Duodenal mucosa (tissue), 2 donors: ENCODE measurements at regions not wholly inside any gene's neighbourhood (a gene's known extent, or its start where the extent isn't known, plus 50 kb on each side); places are given as distances from the start of the nearest gene placed in this dataset.

Experiments used
- H3K27ac ChIP-seq: one replicate; pipeline ENCODE4 v1.7.0; 2013; ENCODE audit warnings: low read depth, low read length
- H3K27me3 ChIP-seq, 2 donors: one replicate each; pipeline ENCODE4 v1.7.0; 2013; ENCODE audit warnings: low read length in 2 of 2, control low read depth in 1 of 2; ENCODE audit not compliant: insufficient read depth in 2 of 2, control insufficient read depth in 1 of 2
- H3K36me3 ChIP-seq, 2 donors: one replicate each; pipeline ENCODE4 v1.7.0; 2013; ENCODE audit warnings: low read length in 2 of 2, control low read depth in 1 of 2; ENCODE audit not compliant: insufficient read depth in 2 of 2, control insufficient read depth in 1 of 2
- H3K4me1 ChIP-seq, 2 donors: one replicate each; pipeline ENCODE4 v1.7.0; 2013; ENCODE audit warnings: low read length in 2 of 2, control low read depth in 1 of 2; ENCODE audit not compliant: insufficient read depth in 2 of 2, control insufficient read depth in 1 of 2
- H3K4me3 ChIP-seq, 2 donors: one replicate each; pipeline ENCODE4 v1.7.0; 2013; ENCODE audit warnings: low read length in 2 of 2, low read depth in 1 of 2
- H3K9ac ChIP-seq, 2 donors: one replicate each; pipeline ENCODE4 v1.7.0; 2013; ENCODE audit warnings: low read length in 2 of 2, low read depth in 1 of 2
- H3K9me3 ChIP-seq, 2 donors: one replicate each; pipeline ENCODE4 v1.7.0; 2013; ENCODE audit warnings: low read length in 2 of 2, control low read depth in 1 of 2; ENCODE audit not compliant: control insufficient read depth in 1 of 2

- Histone ChIP-seq H3K27me3 (no peaks in the 10 kb centered on the region), H3K36me3 (no peaks in the 10 kb centered on the region), H3K9me3 (peaks cover 10 to 11% of the 10 kb centered on the region in 2 donors), H3K27ac (no peak overlapping the region), H3K4me1 (peaks cover 17 to 39% of the 10 kb centered on the region in 2 donors), H3K9ac (no peak overlapping the region), H3K4me3 (no peak overlapping the region)
These were observed 340.8 kb upstream of the KLF6 start for GRCh38 chr10:4125776-4126175.

DNA sequence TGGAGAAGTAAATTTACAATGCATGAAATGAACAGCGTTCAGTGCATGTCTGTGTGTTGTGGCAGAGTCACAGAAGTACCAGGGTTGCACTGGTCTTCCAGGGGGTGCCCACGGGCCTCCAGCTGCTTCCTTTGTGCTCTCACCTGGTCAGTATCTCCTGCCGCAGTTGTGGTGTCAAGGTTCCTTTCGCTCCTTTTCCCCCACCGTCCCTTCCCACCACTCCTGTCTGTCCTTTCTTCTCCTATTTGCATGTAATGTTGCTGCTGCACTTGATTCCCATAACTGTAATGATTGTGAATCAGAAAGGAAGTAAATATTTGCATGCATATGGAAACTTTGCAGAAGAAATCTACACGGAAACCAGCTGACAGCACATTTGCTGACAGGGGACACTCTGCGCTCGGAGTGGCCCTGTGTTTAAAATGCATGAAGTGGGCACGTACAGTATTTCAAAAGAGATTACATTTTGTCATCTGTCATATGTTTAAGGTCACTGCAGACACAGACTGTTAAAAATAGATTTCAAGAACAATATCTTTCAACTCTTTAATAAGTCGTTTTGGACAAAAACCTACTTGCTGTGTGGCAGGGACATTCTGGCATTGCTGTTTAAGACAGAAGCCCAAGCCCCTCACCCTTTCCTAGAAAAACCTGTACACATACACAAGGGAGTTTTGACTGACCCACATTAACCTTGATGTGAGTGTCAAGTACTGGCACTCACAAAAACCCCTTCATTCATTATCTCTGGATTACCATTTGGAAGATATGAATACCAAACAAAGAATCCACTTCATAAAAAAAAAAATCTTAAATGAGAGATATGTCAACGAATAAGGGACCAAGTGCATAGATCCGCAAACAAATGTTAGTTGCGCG lies 336.7 kb upstream of the KLF6 start:
- Histone ChIP-seq H3K4me1 (peaks cover 0 to 10% of the 10 kb centered on the region in 2 donors), H3K27ac (no peak overlapping the region), H3K9me3 (peaks cover 9 to 10% of the 10 kb centered on the region in 2 donors), H3K4me3 (peak overlapping the region; percentile 9 to 38), H3K36me3 (no peaks in the 10 kb centered on the region), H3K9ac (no peak overlapping the region), H3K27me3 (no peaks in the 10 kb centered on the region)

GRCh38 chr10:4120096-4120853 lies 335.3 kb upstream of the KLF6 start:
- Histone ChIP-seq H3K27ac (no peak overlapping the region), H3K9me3 (no peaks in the 10 kb centered on the region)

DNA sequence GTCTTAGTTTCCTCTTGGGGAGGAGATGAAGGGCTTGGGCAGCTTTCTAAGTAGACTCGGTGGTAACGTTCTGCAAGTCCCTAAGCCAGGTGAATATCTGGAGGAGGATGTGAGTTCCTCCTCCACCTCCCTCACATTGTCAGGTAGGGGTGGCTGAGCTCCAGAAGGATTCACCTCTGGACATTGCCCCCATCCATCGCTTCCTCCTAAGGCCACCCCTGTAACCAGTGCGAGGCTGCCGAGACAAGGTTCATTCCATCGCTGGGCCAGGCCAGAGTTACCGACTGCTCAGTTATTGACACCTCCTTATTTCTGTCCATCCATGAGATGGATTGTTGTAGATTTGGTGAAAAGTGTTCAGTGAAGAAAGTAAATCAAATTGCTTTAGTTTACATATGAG lies 334.1 kb upstream of the KLF6 start:
- Histone ChIP-seq H3K27ac (no peak overlapping the region), H3K9ac (no peak overlapping the region), H3K4me3 (no peak overlapping the region), H3K27me3 (no peaks in the 10 kb centered on the region), H3K36me3 (no peaks in the 10 kb centered on the region), H3K4me1 (peaks cover 0 to 10% of the 10 kb centered on the region in 2 donors), H3K9me3 (no peaks in the 10 kb centered on the region)

More at GRCh38 chr10:4120096-4120853, 335.3 kb upstream of the KLF6 start:
- Histone ChIP-seq H3K27me3 (no peaks in the 10 kb centered on the region), H3K4me1 (peaks cover 0 to 10% of the 10 kb centered on the region in 2 donors), H3K4me3 (no peak overlapping the region), H3K36me3 (no peaks in the 10 kb centered on the region), H3K9ac (no peak overlapping the region)

DNA sequence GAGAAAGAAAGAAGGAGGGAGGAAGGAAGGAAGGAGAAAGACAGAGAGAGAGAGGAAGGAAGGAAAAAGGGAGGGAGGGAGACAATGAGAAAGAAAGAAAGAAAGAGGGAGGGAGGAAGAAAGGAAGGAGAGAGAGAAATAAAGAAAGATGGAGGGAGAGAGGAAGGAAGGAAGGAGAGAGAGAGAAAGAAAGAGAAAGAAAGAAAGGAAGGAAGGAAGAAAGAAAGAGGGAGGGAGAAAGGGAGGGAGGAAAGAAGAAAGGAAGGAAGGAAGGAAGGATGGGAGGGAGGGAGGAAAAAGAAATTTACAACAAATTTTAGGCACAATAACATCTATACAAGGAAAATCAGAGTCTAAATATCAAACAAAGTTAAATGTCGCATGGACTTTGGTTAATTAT lies 332.6 kb upstream of the KLF6 start:
- no peaks in the 10 kb centered on the region for H3K27me3 ChIP-seq
- H3K4me1 ChIP-seq: peaks cover 0 to 10% of the 10 kb centered on the region in 2 donors
- H3K27ac ChIP-seq: no peak overlapping the region
- H3K9ac ChIP-seq: no peak overlapping the region
- H3K36me3 ChIP-seq: no peaks in the 10 kb centered on the region
- no peak overlapping the region for H3K4me3 ChIP-seq
- H3K9me3 ChIP-seq: no peaks in the 10 kb centered on the region

DNA sequence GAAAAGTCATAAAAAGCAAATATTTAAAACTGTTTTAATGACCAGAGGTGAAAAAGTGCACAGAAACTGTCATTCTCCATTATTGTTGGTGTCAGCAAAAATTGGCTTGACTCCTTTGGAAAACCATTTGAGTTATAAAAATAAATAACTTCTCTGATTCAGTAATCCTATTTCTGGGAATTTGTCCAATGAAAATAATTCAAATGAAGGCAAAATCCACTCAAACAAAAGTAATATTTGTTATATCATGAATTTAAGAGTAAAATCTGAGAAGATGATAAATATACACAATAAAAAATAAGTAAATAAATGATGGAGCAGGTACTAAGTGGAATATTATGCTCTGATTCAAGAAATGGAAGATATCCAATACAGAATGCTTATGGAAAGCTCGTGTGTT lies 326.6 kb upstream of the KLF6 start:
- Histone ChIP-seq H3K9ac (no peak overlapping the region), H3K27ac (no peak overlapping the region), H3K36me3 (no peaks in the 10 kb centered on the region), H3K4me3 (no peak overlapping the region), H3K4me1 (no peaks in the 10 kb centered on the region), H3K27me3 (no peaks in the 10 kb centered on the region), H3K9me3 (no peaks in the 10 kb centered on the region)

- H3K27me3 ChIP-seq: no peaks in the 10 kb centered on the region
- no peaks in the 10 kb centered on the region for H3K4me1 ChIP-seq
- no peaks in the 10 kb centered on the region for H3K36me3 ChIP-seq
- H3K27ac ChIP-seq: no peak overlapping the region
- H3K9me3 ChIP-seq: no peaks in the 10 kb centered on the region
- H3K4me3 ChIP-seq: no peak overlapping the region
- H3K9ac ChIP-seq: no peak overlapping the region
These were observed 324.5 kb upstream of the KLF6 start for GRCh38 chr10:4109469-4109868.

- Histone ChIP-seq H3K4me3 (no peak overlapping the region), H3K27ac (no peak overlapping the region), H3K27me3 (no peaks in the 10 kb centered on the region), H3K9me3 (no peaks in the 10 kb centered on the region), H3K36me3 (no peaks in the 10 kb centered on the region), H3K9ac (no peak overlapping the region), H3K4me1 (no peaks in the 10 kb centered on the region)
These were observed 323.7 kb upstream of the KLF6 start for GRCh38 chr10:4108693-4109092.

DNA sequence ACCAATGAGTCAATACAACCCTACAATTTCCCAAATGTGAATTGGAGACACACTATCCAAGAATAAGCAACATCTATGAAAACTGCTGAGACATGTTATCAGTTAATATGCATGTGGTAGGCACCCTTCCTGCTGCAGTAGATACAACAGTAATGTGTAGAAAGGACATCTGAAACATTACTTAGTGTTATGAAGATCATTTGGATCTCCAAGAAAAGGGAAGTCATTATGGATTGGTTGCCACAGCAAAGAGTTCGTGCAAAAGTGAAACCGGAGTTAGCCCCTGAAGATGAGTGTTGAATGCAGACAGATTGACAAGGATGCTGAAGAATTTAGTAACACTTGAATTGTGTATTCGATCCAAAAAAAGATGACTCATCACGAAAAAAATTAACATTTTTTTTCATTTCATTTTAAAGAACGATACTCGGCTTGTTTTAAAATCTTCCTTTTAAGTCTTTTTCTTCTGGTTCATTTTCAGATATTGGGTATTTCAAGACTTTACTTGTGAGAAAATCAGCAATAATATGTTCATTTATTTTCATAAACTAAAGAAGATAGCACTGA lies 322.4 kb upstream of the KLF6 start:
- Histone ChIP-seq H3K9ac (no peak overlapping the region), H3K27me3 (no peaks in the 10 kb centered on the region), H3K4me3 (no peak overlapping the region), H3K9me3 (no peaks in the 10 kb centered on the region), H3K4me1 (no peaks in the 10 kb centered on the region), H3K36me3 (no peaks in the 10 kb centered on the region), H3K27ac (no peak overlapping the region)

DNA sequence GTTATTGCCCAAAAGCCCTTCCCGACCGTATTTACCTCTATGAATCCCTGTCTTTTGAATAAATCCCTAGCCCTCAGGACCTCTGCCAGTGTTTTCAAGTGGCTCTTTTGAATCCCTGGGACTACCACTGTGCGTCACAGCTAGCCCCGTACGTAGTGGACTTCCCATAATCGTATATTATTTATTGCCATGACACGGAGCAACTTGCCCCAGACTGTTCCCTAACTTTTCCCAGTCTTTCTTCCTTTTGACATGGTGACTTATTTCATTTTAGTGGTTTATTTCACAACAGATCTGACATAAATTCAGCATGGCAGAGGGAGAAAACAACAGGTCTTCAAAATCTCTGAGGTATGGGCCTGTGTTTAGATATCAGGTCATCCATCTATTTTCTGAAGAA lies 318.6 kb upstream of the KLF6 start:
- Histone ChIP-seq H3K9me3 (no peaks in the 10 kb centered on the region), H3K27ac (no peak overlapping the region), H3K4me1 (no peaks in the 10 kb centered on the region), H3K27me3 (no peaks in the 10 kb centered on the region), H3K9ac (no peak overlapping the region), H3K4me3 (no peak overlapping the region), H3K36me3 (no peaks in the 10 kb centered on the region)
